GM19395 (cell line): ENCODE measurements at regions not wholly inside any gene's neighbourhood (a gene's known extent, or its start where the extent isn't known, plus 50 kb on each side); places are given as distances from the start of the nearest gene placed in this dataset.

Experiments used
- ATAC-seq: cut with Tn5 transposase; IDR thresholded peaks from one replicate; pipeline ENCODE4 v1.9.1; 2021; ENCODE audit warnings: mild to moderate bottlenecking, moderate library complexity; ENCODE audit not compliant: unreplicated experiment

DNA sequence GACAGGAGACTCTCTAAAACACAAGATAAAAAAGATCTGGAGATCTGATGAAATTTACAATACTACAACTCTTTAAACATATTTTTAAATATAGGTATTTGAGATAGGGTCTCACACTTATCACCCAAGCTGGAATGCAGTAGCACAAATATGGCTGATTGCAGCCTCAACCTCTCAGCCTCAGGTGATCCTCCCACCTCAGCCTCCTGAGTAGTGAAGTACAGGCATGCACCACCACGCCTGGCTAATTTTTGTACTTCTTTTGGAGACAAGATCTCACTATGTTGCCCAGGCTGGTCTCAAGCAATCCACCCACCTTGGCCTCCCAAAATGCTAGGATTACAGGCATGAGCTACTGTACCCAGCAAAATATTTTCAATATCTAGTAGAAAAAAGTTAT lies 170.0 kb upstream of the NR5A2 start:
- ATAC-seq = no peak

DNA sequence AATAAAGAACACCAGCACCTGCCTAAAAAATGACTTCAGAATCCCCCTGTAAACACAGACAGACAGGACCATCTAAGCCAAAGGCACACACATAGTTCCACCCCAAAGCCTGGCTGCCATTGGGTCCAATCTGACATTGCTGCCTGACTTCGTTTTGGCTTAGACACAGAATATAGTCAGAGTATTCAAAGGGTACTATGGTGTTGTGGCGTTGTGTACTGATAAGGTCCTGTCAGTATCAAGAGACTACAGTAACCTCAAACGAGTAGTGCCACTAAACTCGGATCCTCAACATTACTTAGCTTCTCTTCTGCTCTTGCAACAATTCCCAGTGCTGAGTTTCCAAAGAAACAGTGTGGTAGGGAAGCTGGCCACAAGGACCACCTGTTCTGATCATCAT lies 169.3 kb upstream of the NR5A2 start:
- no peak for ATAC-seq

GRCh38 chr1:199858856-199859255 lies 168.7 kb upstream of the NR5A2 start:
- no peak for ATAC-seq

- no peak for ATAC-seq
These were observed 168.0 kb upstream of the NR5A2 start for GRCh38 chr1:199859491-199859933.

GRCh38 chr1:199861020-199861795 lies 166.3 kb upstream of the NR5A2 start:
- ATAC-seq = no peak

DNA sequence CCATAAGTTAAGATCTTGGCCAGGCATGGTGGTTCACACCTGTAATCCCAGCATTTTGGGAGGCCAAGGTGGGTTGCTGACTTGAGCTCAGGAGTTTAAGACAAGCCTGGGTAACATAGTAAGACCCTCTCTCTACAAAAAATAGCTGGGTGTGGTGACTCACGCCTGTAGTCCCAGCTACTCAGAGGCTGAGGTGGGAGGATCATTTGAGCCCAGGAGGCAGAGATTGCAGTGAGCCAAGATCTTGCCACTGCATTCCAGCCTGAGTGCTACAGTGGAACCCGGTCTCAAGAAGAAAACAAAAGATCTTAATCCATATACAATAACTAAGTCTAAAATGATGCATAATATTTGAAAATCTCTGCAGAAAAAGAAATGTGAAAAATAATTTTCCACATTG lies 165.5 kb upstream of the NR5A2 start:
- no peak for ATAC-seq

- no peak for ATAC-seq
These were observed 161.3 kb upstream of the NR5A2 start for GRCh38 chr1:199866210-199866617.

DNA sequence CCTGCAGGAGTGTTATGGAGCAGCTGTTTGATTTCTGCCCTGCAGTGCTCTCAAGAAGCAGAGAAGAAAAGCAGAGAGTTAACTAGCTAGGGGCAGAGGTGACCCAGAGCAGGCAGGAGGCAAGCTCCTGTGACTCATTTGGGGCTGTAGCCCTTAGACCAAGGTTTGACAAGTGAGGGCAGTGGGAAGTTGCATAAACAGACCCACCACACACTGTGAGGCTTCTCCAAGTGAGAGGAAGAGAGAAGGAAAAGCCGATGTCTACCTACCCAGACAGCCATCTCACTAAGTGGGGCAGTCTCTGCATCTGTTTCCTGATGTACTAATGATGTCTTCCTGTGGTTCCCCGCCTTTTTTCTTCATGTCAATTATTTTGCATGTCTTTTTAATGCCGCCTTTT lies 159.9 kb upstream of the NR5A2 start:
- ATAC-seq = no peak

- ATAC-seq = no peak
These were observed 158.7 kb upstream of the NR5A2 start for GRCh38 chr1:199868777-199869176.

- ATAC-seq = no peak
These were observed 152.2 kb upstream of the NR5A2 start for GRCh38 chr1:199875337-199875736.

DNA sequence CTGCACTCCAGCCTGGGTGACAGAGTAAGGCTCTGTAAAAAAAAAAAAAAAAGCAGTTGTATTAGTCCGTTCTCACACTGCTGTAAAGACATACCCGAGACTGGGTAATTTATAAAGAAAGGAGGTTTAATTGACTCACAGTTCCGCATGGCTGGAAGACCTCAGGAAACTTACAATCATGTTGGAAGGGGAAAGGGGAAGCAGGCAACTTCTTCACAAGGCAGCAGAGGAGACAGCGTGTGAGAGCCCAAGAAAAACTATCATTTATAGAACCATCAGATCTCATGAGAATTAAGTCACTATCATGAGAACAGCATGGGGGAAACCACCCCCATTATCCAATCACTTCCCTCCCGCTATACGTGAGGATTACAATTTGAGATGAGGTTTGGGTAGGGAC lies 151.7 kb upstream of the NR5A2 start:
- no peak for ATAC-seq

DNA sequence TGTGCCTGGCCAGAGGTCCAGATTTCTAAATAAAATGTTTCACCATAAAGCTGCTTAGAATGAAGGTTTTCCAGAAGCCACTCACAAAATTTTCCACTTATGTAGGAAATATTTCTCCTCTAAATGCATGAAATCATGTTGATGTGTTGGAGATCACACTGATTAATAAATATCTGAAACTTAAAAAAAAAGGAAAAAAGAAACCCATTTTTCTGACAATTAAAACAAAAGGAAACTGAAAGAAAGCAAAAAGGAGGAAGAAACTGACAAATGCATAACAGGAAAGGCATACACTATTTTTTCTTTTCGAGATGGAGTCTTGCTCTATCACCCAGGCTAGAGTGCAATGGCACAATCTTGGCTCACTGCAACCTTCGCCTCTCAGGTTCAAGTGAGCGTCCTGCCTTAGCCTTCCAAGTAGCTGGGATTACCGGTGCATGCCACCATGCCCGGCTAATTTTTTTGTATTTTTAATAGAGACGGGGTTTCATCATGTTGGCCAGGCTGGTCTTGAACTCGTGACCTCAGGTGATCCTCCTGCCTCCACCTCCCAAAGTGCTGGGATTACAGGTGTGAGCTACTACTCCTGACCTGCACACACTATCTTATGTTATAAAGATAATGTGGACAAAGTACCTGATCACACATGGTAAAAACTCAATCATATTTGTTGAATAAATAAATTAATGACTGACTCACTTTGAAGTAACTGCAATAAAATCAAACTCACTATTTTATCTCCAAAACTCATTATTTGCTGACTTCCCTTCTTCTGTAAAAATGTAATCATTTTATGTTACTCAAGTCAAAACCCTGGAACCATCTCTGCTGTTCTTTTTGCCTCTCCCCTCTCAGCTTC lies 149.8 kb upstream of the NR5A2 start:
- ATAC-seq = no peak

DNA sequence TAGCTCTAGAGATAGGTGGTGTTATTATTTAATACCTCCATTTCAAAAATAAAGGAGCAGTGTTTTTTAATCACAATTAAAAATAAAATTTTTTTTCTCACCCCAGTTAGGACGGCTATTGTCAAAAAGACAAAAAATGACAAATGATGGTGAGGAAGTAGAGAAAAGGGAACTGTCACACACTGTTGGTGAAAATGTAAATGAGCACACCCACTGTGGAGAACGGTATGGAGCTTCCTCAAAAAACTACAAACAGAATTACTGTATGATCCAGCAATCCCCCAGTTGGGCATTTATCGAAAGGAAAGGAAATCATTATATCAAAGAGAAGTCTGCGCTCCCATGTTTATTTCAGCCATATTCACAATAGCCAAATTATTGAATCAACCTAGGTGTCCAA lies 148.7 kb upstream of the NR5A2 start:
- no peak for ATAC-seq

- no peak for ATAC-seq
These were observed 128.9 kb upstream of the NR5A2 start for GRCh38 chr1:199898654-199899053.

DNA sequence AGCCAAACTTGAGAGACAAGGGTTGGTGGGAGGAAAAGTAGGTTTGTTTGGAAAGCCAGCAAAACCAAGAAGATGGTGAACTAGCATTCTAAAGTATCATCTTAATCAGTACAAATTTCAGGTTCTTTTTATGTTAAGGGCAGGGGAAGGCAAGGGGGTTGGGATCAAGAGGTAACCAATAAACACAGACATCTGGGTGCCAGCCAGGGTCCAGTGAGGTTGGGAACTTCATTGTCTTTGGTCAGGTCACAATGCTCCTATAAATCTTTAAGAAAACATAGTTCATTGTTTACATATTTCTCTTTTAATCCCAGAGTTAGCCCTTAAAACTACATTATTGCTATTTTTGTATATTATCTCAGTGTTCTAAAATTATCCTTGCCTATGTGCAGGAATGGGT lies 126.2 kb upstream of the NR5A2 start:
- ATAC-seq = no peak

DNA sequence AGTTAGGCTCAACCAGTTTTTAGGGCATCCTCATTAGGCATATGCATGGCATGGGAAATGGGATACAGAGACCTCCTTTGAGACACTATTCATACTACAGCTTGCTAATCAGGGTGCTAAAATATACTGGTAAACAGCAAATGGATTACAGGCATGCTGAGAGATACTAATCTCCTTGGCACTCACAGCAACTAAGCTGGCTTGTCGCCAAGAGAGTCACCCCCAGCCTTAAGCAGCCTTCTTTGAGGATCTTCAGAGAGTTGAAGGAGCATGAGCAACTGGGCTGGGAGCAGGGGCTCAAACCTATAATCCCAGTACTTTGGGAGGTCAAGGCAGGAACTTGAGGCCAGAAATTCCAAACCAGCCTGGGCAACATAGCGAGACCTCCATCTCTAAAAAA lies 120.1 kb upstream of the NR5A2 start:
- ATAC-seq = no peak

- no peak for ATAC-seq
These were observed 118.4 kb upstream of the NR5A2 start for GRCh38 chr1:199909137-199909536.

GRCh38 chr1:199913318-199913717 lies 114.2 kb upstream of the NR5A2 start:
- ATAC-seq = no peak

- no peak for ATAC-seq
These were observed 113.0 kb upstream of the NR5A2 start for GRCh38 chr1:199914546-199914945.

- no peak for ATAC-seq
These were observed 109.2 kb upstream of the NR5A2 start for GRCh38 chr1:199918196-199918769.

DNA sequence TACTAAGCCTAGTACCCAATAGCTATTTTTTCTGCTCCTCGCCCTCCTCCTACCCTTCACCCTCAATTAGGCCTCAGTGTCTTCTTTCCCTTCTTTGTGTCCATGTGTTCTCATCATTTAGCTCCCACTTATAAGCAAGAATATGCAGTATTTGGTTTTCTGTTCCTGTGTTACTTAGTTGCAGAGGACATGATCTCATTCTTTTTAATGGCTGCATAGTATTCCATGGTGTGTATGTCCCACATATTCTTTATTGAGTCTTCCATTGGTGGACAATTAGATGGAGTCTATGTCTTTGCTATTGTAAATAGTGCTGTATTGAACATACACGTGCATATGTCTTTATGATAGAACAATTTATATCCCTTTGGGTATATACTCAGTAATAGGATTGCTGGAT lies 106.9 kb upstream of the NR5A2 start:
- no peak for ATAC-seq

GRCh38 chr1:199929556-199929955 lies 98.0 kb upstream of the NR5A2 start:
- no peak for ATAC-seq
